Erythroblast (primary cell): ENCODE measurements at regions not wholly inside any gene's neighbourhood (a gene's known extent, or its start where the extent isn't known, plus 50 kb on each side); places are given as distances from the start of the nearest gene placed in this dataset.
"Not testable (repeated sequence)": the region's sequence is repeated elsewhere in the genome, so short reads cannot be mapped to it uniquely, and the experiment has no call there.

Experiments
- DNase-seq, 2 experiments: peaks; one replicate each; lab custom pipeline; 2025; lab: John Stamatoyannopoulos, UW
- GATA1 ChIP-seq: IDR thresholded peaks from 2 replicates; pipeline ENCODE4 v1.6.1; 2011; ENCODE audit warnings: low read depth, mild to moderate bottlenecking, control low read depth, low read length, moderate library complexity
- POLR2A ChIP-seq: IDR thresholded peaks from 2 replicates; pipeline ENCODE4 v1.6.1; 2011; ENCODE audit warnings: mild to moderate bottlenecking, low read length

- no peak for TF ChIP-seq POLR2A
- no peak for TF ChIP-seq GATA1
These were observed 245.8 kb downstream of the FBXO8 start for GRCh38 chr4:174037631-174038030.

GRCh38 chr4:174037049-174037448 is 246.4 kb downstream of the FBXO8 start:
- TF ChIP-seq POLR2A: no peak
- TF ChIP-seq GATA1: no peak
- DNase-seq: no peak

More at GRCh38 chr4:174037631-174038030, 245.8 kb downstream of the FBXO8 start:
- DNase-seq: no peak

- TF ChIP-seq POLR2A (no peak), GATA1 (no peak)
- DNase-seq: peak; percentile 55 to 73
These were observed 246.9 kb downstream of the FBXO8 start for GRCh38 chr4:174036576-174036975.

GRCh38 chr4:174036111-174036510 is 247.4 kb downstream of the FBXO8 start:
- TF ChIP-seq POLR2A: no peak
- TF ChIP-seq GATA1: no peak

GRCh38 chr4:174023641-174024040 is 259.8 kb downstream of the FBXO8 start:
- DNase-seq: no peak
- no peak for TF ChIP-seq GATA1
- TF ChIP-seq POLR2A: no peak

More at GRCh38 chr4:174036111-174036510, 247.4 kb downstream of the FBXO8 start:
- no peak for DNase-seq

GRCh38 chr4:174018236-174018635 is 265.2 kb downstream of the FBXO8 start:
- TF ChIP-seq POLR2A (no peak), GATA1 (no peak)
- no peak for DNase-seq

GRCh38 chr4:174016251-174016650 is 267.2 kb downstream of the FBXO8 start:
- DNase-seq: no peak
- TF ChIP-seq POLR2A: no peak
- no peak for TF ChIP-seq GATA1

- TF ChIP-seq GATA1 (no peak), POLR2A (no peak)
- no peak for DNase-seq
These were observed 270.6 kb downstream of the FBXO8 start for GRCh38 chr4:174012886-174013259.

- TF ChIP-seq GATA1 (no peak), POLR2A (no peak)
- DNase-seq: no peak
These were observed 271.2 kb downstream of the FBXO8 start for GRCh38 chr4:174012135-174012885.

GRCh38 chr4:174010547-174010946 is 272.9 kb downstream of the FBXO8 start:
- TF ChIP-seq POLR2A (no peak), GATA1 (no peak)

GRCh38 chr4:174009686-174010451 is 273.6 kb downstream of the FBXO8 start:
- TF ChIP-seq POLR2A: no peak
- no peak for TF ChIP-seq GATA1
- no peak for DNase-seq

More at GRCh38 chr4:174010547-174010946, 272.9 kb downstream of the FBXO8 start:
- DNase-seq: no peak

- TF ChIP-seq POLR2A: no peak
- no peak for TF ChIP-seq GATA1
- no peak for DNase-seq
These were observed 278.0 kb downstream of the FBXO8 start for GRCh38 chr4:174005422-174005821.

GRCh38 chr4:173998471-173999144 is 284.9 kb downstream of the FBXO8 start:
- TF ChIP-seq GATA1 (no peak), POLR2A (no peak)
- no peak for DNase-seq

GRCh38 chr4:173995779-173996178 is 287.7 kb downstream of the FBXO8 start:
- not testable (repeated sequence) for DNase-seq
